T-cell (primary cell): ENCODE measurements at regions not wholly inside any gene's neighbourhood (a gene's known extent, or its start where the extent isn't known, plus 50 kb on each side); places are given as distances from the start of the nearest gene placed in this dataset.

Source experiments
- ATAC-seq, 4 experiments: fragments of 200-7000 bp in 3 of 4; fragments of 150-1000 bp in 1 of 4; cut with Tn5 transposase; replicated peaks in 1 of 4; 1 replicate in 3 of 4; 2 replicates in 1 of 4; pipeline ENCODE4 v1.10.0; 2021; ENCODE audit warnings: moderate library complexity in 3 of 4, mild to moderate bottlenecking in 2 of 4, moderate number of reproducible peaks in 1 of 4
- CTCF ChIA-PET, 2 donors: fragments of 300-600 bp; sonication (Branson Sonifier 250); formaldehyde crosslinking; loops; one replicate each; lab custom pipeline; 2022; ENCODE audit warnings: antibody characterized with exemption in 2 of 2; lab: Charles Lee
- POLR2A ChIA-PET, 2 donors: fragments of 300-600 bp; sonication (Branson Sonifier 250); formaldehyde crosslinking; loops; one replicate each; lab custom pipeline; 2022; ENCODE audit warnings: antibody characterized with exemption in 2 of 2; lab: Charles Lee
- DNase-seq, 35 experiments: peaks; one replicate each; pipeline versions ENCODE4 v3.0.0 to v3.0.0-alpha.2; 2013 to 2023
- H3K27ac ChIP-seq: one replicate; pipeline ENCODE4 v1.5.1; 2013; ENCODE audit warnings: low read length
- H3K27me3 ChIP-seq, 2 experiments: replicated peaks in 1 of 2; 1 replicate in 1 of 2; 2 replicates in 1 of 2; pipeline versions ENCODE4 v1.6.1 to v1.7.0; 2013; ENCODE audit warnings: low read length in 1 of 2, mixed read lengths in 1 of 2; ENCODE audit not compliant: control insufficient read depth in 2 of 2, insufficient read depth in 2 of 2; ENCODE audit errors: extremely low read depth in 1 of 2
- H3K36me3 ChIP-seq, 2 donors: 1 replicate in 1 of 2; 2 replicates in 1 of 2; pipeline versions ENCODE4 v1.6.1 to v1.7.0; 2013; ENCODE audit warnings: low read length in 1 of 2; ENCODE audit not compliant: control insufficient read depth in 2 of 2, insufficient read depth in 1 of 2; ENCODE audit errors: extremely low read depth in 1 of 2
- H3K4me1 ChIP-seq, 2 experiments: 1 replicate in 1 of 2; 2 replicates in 1 of 2; pipeline versions ENCODE4 v1.6.1 to v1.7.0; 2013; ENCODE audit warnings: low read length in 2 of 2, mixed read lengths in 1 of 2; ENCODE audit not compliant: insufficient read depth in 2 of 2, control insufficient read depth in 1 of 2; ENCODE audit errors: extremely low read depth in 1 of 2
- H3K4me3 ChIP-seq, 2 donors: 1 replicate in 1 of 2; 2 replicates in 1 of 2; pipeline versions ENCODE4 v1.5.1 to v1.7.0; 2013; ENCODE audit warnings: mild to moderate bottlenecking in 2 of 2, low read length in 1 of 2, moderate library complexity in 1 of 2; ENCODE audit not compliant: control insufficient read depth in 1 of 2; ENCODE audit errors: extremely low read depth in 1 of 2
- H3K9me3 ChIP-seq: 2 replicates; pipeline ENCODE4 v1.7.0; 2013
- H3K27ac Mint-ChIP-seq, 2 donors: one replicate each; pipeline ENCODE4 v1.8.0; 2020 to 2021; ENCODE audit warnings: mild to moderate bottlenecking in 2 of 2, mixed read lengths in 2 of 2
- H3K27me3 Mint-ChIP-seq, 2 donors: one replicate each; pipeline ENCODE4 v1.8.0; 2021 to 2022; ENCODE audit warnings: mixed read lengths in 2 of 2
- H3K36me3 Mint-ChIP-seq: one replicate; pipeline ENCODE4 v1.8.0; 2021; ENCODE audit warnings: mixed read lengths
- H3K4me1 Mint-ChIP-seq, 3 donors: one replicate each; pipeline ENCODE4 v1.8.0; 2020 to 2022; ENCODE audit warnings: mixed read lengths in 3 of 3, mild to moderate bottlenecking in 1 of 3
- H3K4me3 Mint-ChIP-seq, 3 donors: one replicate each; pipeline ENCODE4 v1.8.0; 2020 to 2022; ENCODE audit warnings: mild to moderate bottlenecking in 3 of 3, mixed read lengths in 3 of 3, moderate library complexity in 3 of 3
- H3K9me3 Mint-ChIP-seq, 3 donors: one replicate each; pipeline ENCODE4 v1.8.0; 2020 to 2022; ENCODE audit warnings: mixed read lengths in 3 of 3
- WGBS: methylation state at CpG from one replicate; pipeline ENCODE4 v1.1.5; 2013; ENCODE audit warnings: missing lambda C conversion rate; ENCODE audit not compliant: insufficient coverage; 5-methylcytosine and 5-hydroxymethylcytosine counted together

DNA sequence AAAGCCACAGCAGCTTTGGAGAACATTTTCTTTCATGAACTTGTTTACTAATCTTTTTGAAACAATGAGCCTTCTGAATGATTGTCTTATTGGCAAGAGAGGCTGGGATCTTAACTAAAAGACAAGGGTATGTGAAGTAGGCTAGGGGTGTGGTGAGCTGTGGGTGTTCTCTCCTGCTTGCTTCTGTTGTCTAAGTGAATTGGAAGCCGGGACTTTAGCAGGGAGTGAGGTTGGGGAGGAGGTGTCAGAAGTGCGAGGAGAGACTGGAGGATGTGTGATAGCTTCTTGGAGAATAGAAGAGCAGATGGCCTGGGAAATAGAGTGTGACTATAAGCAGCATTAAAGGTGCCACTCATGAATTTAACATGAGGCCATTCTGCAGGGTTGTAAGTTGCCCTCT lies 562.8 kb downstream of the UTRN start:
- H3K36me3 ChIP-seq: peaks cover 3 to 72% of the 10 kb centered on the region in 2 donors
- Mint-ChIP-seq H3K4me1 (no peaks in the 10 kb centered on the region), H3K36me3 (peaks cover 68% of the 10 kb centered on the region), H3K27ac (peak overlapping the region; percentile 13 to 21), H3K4me3 (no peak overlapping the region), H3K27me3 (no peaks in the 10 kb centered on the region), H3K9me3 (no peaks in the 10 kb centered on the region)
- H3K9me3 ChIP-seq: no peaks in the 10 kb centered on the region
- 93% methylated on average over 2 of the region's 2 CpGs for WGBS
- H3K4me1 ChIP-seq: no peaks in the 10 kb centered on the region
- no peak for ATAC-seq
- H3K27me3 ChIP-seq: no peaks in the 10 kb centered on the region
- no peak overlapping the region for H3K27ac ChIP-seq
- H3K4me3 ChIP-seq: no peak overlapping the region
- no peak for DNase-seq
- CTCF ChIA-PET: no interaction called here
- POLR2A ChIA-PET: no interaction called here

DNA sequence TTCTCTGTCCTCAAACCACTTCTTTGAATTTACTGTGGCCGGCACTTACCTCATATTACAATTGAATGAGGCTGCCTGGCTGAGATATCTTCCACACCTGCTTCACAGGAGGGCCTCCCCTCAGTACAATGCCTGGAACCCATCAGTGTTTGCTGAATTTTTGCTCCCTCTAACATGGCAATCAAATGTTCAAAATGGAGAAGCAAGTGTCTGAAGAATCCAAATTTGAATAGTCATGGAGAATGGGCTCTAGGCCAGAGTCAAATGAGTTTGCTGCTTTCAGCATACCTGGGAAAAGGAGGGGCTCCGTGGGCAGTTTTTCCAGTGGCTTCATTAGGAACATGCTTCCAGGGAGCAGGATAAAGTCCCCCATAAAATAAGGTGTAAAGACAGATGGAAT lies 564.8 kb downstream of the UTRN start:
- Histone ChIP-seq H3K27ac (no peak overlapping the region), H3K36me3 (peaks cover 3 to 63% of the 10 kb centered on the region in 2 donors), H3K4me3 (no peak overlapping the region), H3K4me1 (no peaks in the 10 kb centered on the region), H3K27me3 (no peaks in the 10 kb centered on the region), H3K9me3 (no peaks in the 10 kb centered on the region)
- no peaks in the 10 kb centered on the region for H3K9me3 Mint-ChIP-seq
- CTCF ChIA-PET: no interaction called here
- DNase-seq: no peak
- ATAC-seq: no peak
- H3K27ac Mint-ChIP-seq: peak overlapping the region; percentile 11 to 64
- H3K4me1 Mint-ChIP-seq: no peaks in the 10 kb centered on the region
- peaks cover 60% of the 10 kb centered on the region for H3K36me3 Mint-ChIP-seq
- no peaks in the 10 kb centered on the region for H3K27me3 Mint-ChIP-seq
- WGBS: 100% methylated on average over 1 of the region's 2 CpGs
- H3K4me3 Mint-ChIP-seq: no peak overlapping the region
- POLR2A ChIA-PET: no interaction called here

DNA sequence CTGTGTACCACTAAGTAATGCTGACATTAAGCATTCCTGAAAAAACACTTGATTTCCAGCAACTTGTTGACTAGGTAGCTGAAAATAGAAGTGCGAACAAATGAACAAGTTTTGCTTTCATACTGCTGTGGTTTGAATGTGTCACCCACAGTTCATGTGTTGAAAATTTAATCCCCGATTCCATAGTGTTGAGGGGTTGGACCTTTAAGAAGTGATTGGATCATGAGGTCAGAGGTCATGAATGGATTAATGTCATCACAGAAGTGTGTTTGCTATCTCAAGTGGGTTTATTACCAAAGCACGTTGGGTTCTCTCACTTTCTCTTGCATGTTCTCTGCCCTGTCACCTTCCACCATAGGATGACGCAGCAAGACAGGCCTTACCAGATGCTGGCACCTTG lies 568.5 kb downstream of the UTRN start:
- Mint-ChIP-seq H3K36me3 (peaks cover 31% of the 10 kb centered on the region), H3K4me1 (peaks cover 0 to 2% (median 0%) of the 10 kb centered on the region in 3 donors), H3K9me3 (no peaks in the 10 kb centered on the region)

DNA sequence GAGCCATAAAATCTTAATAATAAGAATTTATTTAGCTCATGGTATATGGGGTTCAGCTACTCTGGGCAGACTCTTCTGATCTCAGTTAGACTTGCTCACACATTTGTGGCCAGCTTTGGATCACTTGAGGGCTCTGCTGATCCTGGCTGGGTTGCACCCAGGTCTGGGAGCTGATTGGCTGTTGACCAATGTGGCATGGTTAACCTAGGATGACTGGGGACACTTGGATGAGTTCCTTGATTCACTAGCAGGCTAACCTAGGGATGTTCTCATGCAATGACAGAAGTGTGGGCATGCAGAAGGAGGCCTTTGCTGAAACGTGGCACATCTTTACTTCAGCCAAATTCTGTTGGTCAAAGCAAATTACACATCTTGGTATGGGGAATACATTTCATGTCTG lies 569.5 kb downstream of the UTRN start:
- Mint-ChIP-seq H3K9me3 (no peaks in the 10 kb centered on the region), H3K27me3 (peaks cover 0 to 3% of the 10 kb centered on the region in 2 donors), H3K4me3 (no peak overlapping the region), H3K27ac (no peak overlapping the region), H3K4me1 (peaks cover 0 to 2% (median 0%) of the 10 kb centered on the region in 3 donors), H3K36me3 (peaks cover 22% of the 10 kb centered on the region)
- Histone ChIP-seq H3K4me1 (no peaks in the 10 kb centered on the region), H3K9me3 (no peaks in the 10 kb centered on the region), H3K27ac (no peak overlapping the region), H3K4me3 (no peak overlapping the region), H3K27me3 (no peaks in the 10 kb centered on the region), H3K36me3 (peaks cover 0 to 18% of the 10 kb centered on the region in 2 donors)
- no peak for DNase-seq
- CTCF ChIA-PET: interaction anchor here in 1 of 2 donors (0.6 kb wide), 1 partner anchor 1278 kb away, joined by 3 read pairs; no protein-coding TSS in a partner anchor
- WGBS: 50% methylated on average over 1 of the region's 1 CpG
- ATAC-seq: peak in 1 of 4 experiments; percentile 23
- POLR2A ChIA-PET: no interaction called here

More for the DNA sequence above, 568.5 kb downstream of the UTRN start:
- POLR2A ChIA-PET: interaction anchor here in 1 of 2 donors (0.6 kb wide), 1 partner anchor 115 kb away, joined by 3 read pairs; no protein-coding TSS in a partner anchor
- no peak for DNase-seq
- Mint-ChIP-seq H3K4me3 (no peak overlapping the region), H3K27me3 (no peaks in the 10 kb centered on the region), H3K27ac (peak overlapping the region in 1 of 2 donors; percentile 68)
- no peak overlapping the region for H3K27ac ChIP-seq
- WGBS: 67% methylated on average over 2 of the region's 4 CpGs
- peaks cover 0 to 29% of the 10 kb centered on the region in 2 donors for H3K36me3 ChIP-seq
- no peaks in the 10 kb centered on the region for H3K9me3 ChIP-seq
- no peaks in the 10 kb centered on the region for H3K4me1 ChIP-seq
- H3K27me3 ChIP-seq: no peaks in the 10 kb centered on the region
- CTCF ChIA-PET: no interaction called here
- ATAC-seq: no peak
- H3K4me3 ChIP-seq: no peak overlapping the region

DNA sequence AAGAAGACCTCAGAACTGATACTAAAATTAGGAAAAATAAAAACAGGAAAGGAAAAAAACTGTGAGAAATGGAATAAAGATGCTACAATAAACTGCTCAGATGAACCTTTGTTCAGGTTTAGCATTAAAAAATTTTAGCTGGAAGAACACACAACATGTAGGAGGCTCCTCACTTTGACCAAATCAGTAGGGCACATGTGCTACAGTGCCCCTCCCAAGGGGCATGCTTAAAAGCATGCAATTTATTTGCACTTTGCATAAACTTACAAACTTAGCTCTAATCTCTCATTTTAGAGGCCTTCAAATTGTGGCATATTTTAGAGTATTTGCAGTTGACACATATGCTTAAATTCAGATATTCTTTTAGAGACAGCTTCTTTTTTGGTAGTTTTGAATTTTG lies 570.2 kb downstream of the UTRN start:
- ATAC-seq (no peak), DNase-seq (no peak)
- Mint-ChIP-seq H3K27ac (peak overlapping the region in 1 of 2 donors; percentile 25), H3K36me3 (peaks cover 18% of the 10 kb centered on the region), H3K9me3 (peaks cover 0 to 3% (median 0%) of the 10 kb centered on the region in 3 donors), H3K4me1 (peaks cover 0 to 2% (median 0%) of the 10 kb centered on the region in 3 donors), H3K27me3 (peaks cover 0 to 6% of the 10 kb centered on the region in 2 donors), H3K4me3 (no peak overlapping the region)
- no peak overlapping the region for H3K27ac ChIP-seq
- no peaks in the 10 kb centered on the region for H3K9me3 ChIP-seq
- no peaks in the 10 kb centered on the region for H3K27me3 ChIP-seq
- POLR2A ChIA-PET: no interaction called here
- CTCF ChIA-PET: interaction anchor here in 1 of 2 donors (0.6 kb wide), 1 partner anchor 766 kb away, joined by 11 read pairs; no protein-coding TSS in a partner anchor
- H3K36me3 ChIP-seq: peaks cover 0 to 11% of the 10 kb centered on the region in 2 donors
- H3K4me1 ChIP-seq: no peaks in the 10 kb centered on the region
- no peak overlapping the region for H3K4me3 ChIP-seq

DNA sequence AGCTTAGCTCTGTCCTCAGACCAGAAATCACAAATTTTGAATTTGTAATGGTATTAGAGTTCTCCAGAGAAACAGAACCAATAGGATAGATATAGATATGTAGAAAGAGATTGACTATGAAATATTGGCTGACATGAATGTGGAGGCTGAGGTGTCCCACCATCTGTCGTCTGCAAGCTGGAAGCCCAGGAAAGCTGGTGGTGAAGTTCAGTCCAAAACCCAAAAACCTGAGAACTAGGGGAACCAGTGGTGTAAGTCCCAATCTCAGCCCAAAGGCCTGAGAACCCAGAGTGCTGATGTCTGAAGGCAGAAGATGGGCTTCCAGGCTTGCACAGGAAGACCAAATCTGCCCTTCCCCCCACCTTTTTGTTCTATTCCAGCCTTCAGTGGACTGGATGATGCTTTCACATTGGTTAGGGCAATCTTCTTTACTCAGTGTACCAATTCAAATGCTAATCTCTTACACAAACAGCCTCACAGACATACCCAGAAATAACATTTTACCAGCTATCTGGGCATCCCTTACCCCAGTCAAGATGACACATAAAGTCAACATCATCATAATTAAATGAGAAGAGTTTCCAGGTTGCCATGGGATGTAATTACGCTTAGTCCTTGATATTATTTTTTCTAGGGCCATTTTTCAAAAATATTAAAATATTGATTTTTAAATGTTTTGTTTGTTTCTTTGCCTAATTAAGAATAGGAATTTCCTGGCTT lies 570.8 kb downstream of the UTRN start:
- no peak overlapping the region for H3K27ac Mint-ChIP-seq
- 91% methylated on average over 1 of the region's 2 CpGs for WGBS
- peaks cover 0 to 2% (median 0%) of the 10 kb centered on the region in 3 donors for H3K4me1 Mint-ChIP-seq
- H3K9me3 ChIP-seq: no peaks in the 10 kb centered on the region
- H3K27me3 ChIP-seq: no peaks in the 10 kb centered on the region
- ChIA-PET POLR2A (interaction anchor here in 1 of 2 donors (0.6 kb wide), 1 partner anchor 107 kb away, joined by 3 read pairs; no protein-coding TSS in a partner anchor), CTCF (no interaction called here)
- peaks cover 0 to 7% of the 10 kb centered on the region in 2 donors for H3K27me3 Mint-ChIP-seq
- ATAC-seq: no peak
- peaks cover 0 to 5% of the 10 kb centered on the region in 2 donors for H3K36me3 ChIP-seq
- no peak overlapping the region for H3K4me3 ChIP-seq
- H3K27ac ChIP-seq: no peak overlapping the region
- H3K9me3 Mint-ChIP-seq: peaks cover 0 to 3% (median 0%) of the 10 kb centered on the region in 3 donors
- DNase-seq: no peak
- H3K4me1 ChIP-seq: no peaks in the 10 kb centered on the region
- H3K4me3 Mint-ChIP-seq: no peak overlapping the region
- H3K36me3 Mint-ChIP-seq: peaks cover 12% of the 10 kb centered on the region
